PC-9 (cell line): ENCODE measurements at regions not wholly inside any gene's neighbourhood (a gene's known extent, or its start where the extent isn't known, plus 50 kb on each side); places are given as distances from the start of the nearest gene placed in this dataset.

Experiments
- BruUV-seq: library from RNA; stranded (reverse); fragments of 400-500 nt; replicated peaks from 2 replicates; lab custom pipeline; 2021; lab: Mats Ljungman, UMichigan
- CTCF ChIA-PET: fragments of 300-600 bp; sonication (Branson Sonifier 250); formaldehyde crosslinking; loops from one replicate; lab custom pipeline; 2022; ENCODE audit warnings: antibody characterized with exemption; lab: Charles Lee
- POLR2A ChIA-PET: fragments of 300-600 bp; sonication (Branson Sonifier 250); formaldehyde crosslinking; loops from one replicate; lab custom pipeline; 2022; ENCODE audit warnings: antibody characterized with exemption; ENCODE audit not compliant: unreplicated experiment; lab: Charles Lee
- DNase-seq, 2 experiments: peaks; one replicate each; pipeline versions ENCODE4 v3.0.0 to v3.0.0-alpha.2; 2015 to 2022; ENCODE audit warnings: mixed read lengths in 1 of 2
- H2AFZ ChIP-seq: fragments of 200-600 bp; sonication (generic); 2 replicates; pipeline ENCODE4 v1.8.1; 2017; ENCODE audit warnings: antibody characterized with exemption
- H3F3A ChIP-seq: fragments of 200-600 bp; sonication (generic); 2 replicates; pipeline ENCODE4 v1.8.1; 2017; ENCODE audit warnings: antibody characterized with exemption, mild to moderate bottlenecking, low read depth; ENCODE audit not compliant: insufficient read depth
- H3K27ac ChIP-seq: fragments of 200-600 bp; sonication (generic); 2 replicates; pipeline ENCODE4 v1.6.1; 2016; ENCODE audit warnings: mixed run types
- H3K27me3 ChIP-seq: fragments of 200-600 bp; sonication (generic); 2 replicates; pipeline ENCODE4 v1.6.1; 2016; ENCODE audit warnings: low read depth, mixed run types; ENCODE audit not compliant: insufficient read depth
- H3K36me3 ChIP-seq: fragments of 200-600 bp; sonication (generic); 2 replicates; pipeline ENCODE4 v1.6.1; 2016; ENCODE audit warnings: low read depth, mixed run types
- H3K4me1 ChIP-seq: fragments of 200-600 bp; sonication (generic); replicated peaks from 2 replicates; pipeline ENCODE4 v1.6.1; 2016; ENCODE audit warnings: mixed run types; ENCODE audit not compliant: insufficient read depth
- H3K4me2 ChIP-seq: fragments of 200-600 bp; sonication (generic); 2 replicates; pipeline ENCODE4 v1.6.1; 2017; ENCODE audit warnings: mixed run types
- H3K4me3 ChIP-seq: fragments of 200-600 bp; sonication (generic); 2 replicates; pipeline ENCODE4 v1.6.1; 2016; ENCODE audit warnings: mixed run types
- H3K79me2 ChIP-seq: fragments of 200-600 bp; sonication (generic); 2 replicates; pipeline ENCODE4 v1.6.1; 2017; ENCODE audit warnings: low read depth, mixed run types
- H3K9me2 ChIP-seq: fragments of 200-600 bp; sonication (generic); 2 replicates; pipeline ENCODE4 v1.8.1; 2017; ENCODE audit warnings: mild to moderate bottlenecking; ENCODE audit not compliant: insufficient read depth
- H3K9me3 ChIP-seq: fragments of 200-600 bp; sonication (generic); 2 replicates; pipeline ENCODE4 v1.8.1; 2016; ENCODE audit warnings: low read depth; ENCODE audit not compliant: insufficient read depth
- H4K20me1 ChIP-seq: fragments of 200-600 bp; sonication (generic); 2 replicates; pipeline ENCODE4 v1.8.1; 2017; ENCODE audit not compliant: insufficient read depth
- CTCF ChIP-seq: fragments of 200-600 bp; sonication (generic); conservative IDR thresholded peaks from 2 replicates; pipeline ENCODE4 v1.6.1; 2017; ENCODE audit warnings: mixed run types, antibody characterized with exemption, mild to moderate bottlenecking, moderate library complexity
- EZH2 ChIP-seq: fragments of 200-600 bp; sonication (generic); IDR thresholded peaks from 2 replicates; pipeline ENCODE4 v1.8.0; 2017; ENCODE audit warnings: antibody characterized with exemption, low read depth
- intact Hi-C: fragments of 100-400 bp; cut with micrococcal nuclease; formaldehyde crosslinking; loops from one replicate; pipeline ENCODE4 v1.10.0; 2022; ENCODE audit not compliant: unreplicated experiment

- H4K20me1 ChIP-seq: no peaks in the 10 kb centered on the region
- TF ChIP-seq EZH2: no peak
- TF ChIP-seq CTCF: no peak
- no peak overlapping the region for H3K4me3 ChIP-seq
- no peak overlapping the region for H2AFZ ChIP-seq
- H3K36me3 ChIP-seq: no peaks in the 10 kb centered on the region
- no peaks in the 10 kb centered on the region for H3F3A ChIP-seq
- intact Hi-C loops: no loop called here
- H3K4me1 ChIP-seq: no peaks in the 10 kb centered on the region
- no peak overlapping the region for H3K4me2 ChIP-seq
- H3K79me2 ChIP-seq: no peaks in the 10 kb centered on the region
- ChIA-PET POLR2A (no interaction called here), CTCF (no interaction called here)
- no peaks in the 10 kb centered on the region for H3K27me3 ChIP-seq
- BruUV-seq: no TSS peak
- H3K9me2 ChIP-seq: no peaks in the 10 kb centered on the region
- H3K27ac ChIP-seq: no peak overlapping the region
- DNase-seq: no peak
- no peaks in the 10 kb centered on the region for H3K9me3 ChIP-seq
Observed at GRCh38 chrX:77003956-77004355, 443.2 kb upstream of the FGF16 start.

- Histone ChIP-seq H3F3A (no peaks in the 10 kb centered on the region), H4K20me1 (no peaks in the 10 kb centered on the region), H3K9me2 (no peaks in the 10 kb centered on the region), H2AFZ (no peak overlapping the region), H3K36me3 (no peaks in the 10 kb centered on the region), H3K4me3 (no peak overlapping the region), H3K4me2 (no peak overlapping the region), H3K9me3 (no peaks in the 10 kb centered on the region), H3K79me2 (no peaks in the 10 kb centered on the region), H3K4me1 (no peaks in the 10 kb centered on the region), H3K27me3 (no peaks in the 10 kb centered on the region), H3K27ac (no peak overlapping the region)
- ChIA-PET CTCF (no interaction called here), POLR2A (no interaction called here)
- TF ChIP-seq EZH2: no peak
- TF ChIP-seq CTCF: no peak
- DNase-seq: peak; percentile 0 to 44
- intact Hi-C loops: no loop called here
- BruUV-seq: no TSS peak
Observed at GRCh38 chrX:77009691-77010090, 437.5 kb upstream of the FGF16 start.

- no peak overlapping the region for H3K27ac ChIP-seq
- no peaks in the 10 kb centered on the region for H3K9me2 ChIP-seq
- DNase-seq: no peak
- no peak for TF ChIP-seq EZH2
- no peak for TF ChIP-seq CTCF
- POLR2A ChIA-PET: no interaction called here
- BruUV-seq: no TSS peak
- no peak overlapping the region for H3K4me3 ChIP-seq
- H3K36me3 ChIP-seq: no peaks in the 10 kb centered on the region
- no peaks in the 10 kb centered on the region for H3F3A ChIP-seq
- no peaks in the 10 kb centered on the region for H3K27me3 ChIP-seq
- no peaks in the 10 kb centered on the region for H3K79me2 ChIP-seq
- H3K4me1 ChIP-seq: no peaks in the 10 kb centered on the region
- H3K9me3 ChIP-seq: no peaks in the 10 kb centered on the region
- H3K4me2 ChIP-seq: no peak overlapping the region
- no peaks in the 10 kb centered on the region for H4K20me1 ChIP-seq
- CTCF ChIA-PET: no interaction called here
- no peak overlapping the region for H2AFZ ChIP-seq
- intact Hi-C loops: no loop called here
Observed at GRCh38 chrX:77014377-77015372, 432.5 kb upstream of the FGF16 start.
